ENCODE measurements at regions not wholly inside any gene's neighbourhood (a gene's known extent, or its start where the extent isn't known, plus 50 kb on each side); places are given as distances from the start of the nearest gene placed in this dataset.

DNA sequence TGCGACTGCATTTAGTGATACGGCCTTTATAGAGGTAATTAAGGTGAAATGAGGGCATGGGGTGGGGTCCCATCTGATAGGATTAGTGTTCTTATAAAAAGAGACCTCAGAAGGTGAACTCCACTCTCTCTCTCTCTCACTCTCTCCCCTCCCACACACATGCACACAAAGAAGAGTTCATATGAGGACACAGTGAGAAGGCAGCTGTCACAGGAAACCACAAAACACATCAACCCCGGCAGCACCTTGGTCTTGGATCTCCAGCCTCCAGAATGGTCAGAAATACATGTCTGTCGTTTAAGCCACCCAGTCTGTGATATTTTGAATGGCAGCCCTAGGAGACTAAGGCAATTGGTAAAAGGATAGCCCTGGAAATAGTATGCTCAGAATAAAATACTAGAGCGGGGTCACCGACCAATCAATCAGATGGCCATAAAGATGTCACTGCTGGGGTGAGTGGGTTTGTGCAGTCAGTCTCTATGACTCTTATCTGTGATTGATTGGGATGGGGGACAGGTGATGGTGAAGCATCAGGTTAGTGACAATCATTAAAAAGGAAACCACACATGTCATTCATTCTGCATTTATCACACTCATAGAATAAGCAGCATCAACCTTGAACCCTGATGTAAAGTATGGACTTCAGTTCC lies 118.9 kb upstream of the POU3F3 start (continued):
- TF ChIP-seq SIRT6 (IDR thresholded peaks at IDR 0.05; ENCODE audit: low read length) (no peak), SP2 (IDR thresholded peaks at IDR 0.05; ENCODE audit: low read length) (no peak), GABPA (IDR thresholded peaks at IDR 0.05; ENCODE audit: borderline replicate concordance, insufficient read depth, low read length) (no peak), KDM4A (IDR thresholded peaks at IDR 0.05; ENCODE audit: low read depth, low read length, severe bottlenecking) (no peak), POLR2A (IDR thresholded peaks at IDR 0.05; ENCODE audit: control extremely low read depth in 1 of 2, low read depth in 2 of 2, low read length in 2 of 2) (no peak)

Data from H1 (cell line).